ENCODE measurements at regions not wholly inside any gene's neighbourhood (a gene's known extent, or its start where the extent isn't known, plus 50 kb on each side); places are given as distances from the start of the nearest gene placed in this dataset.
"Not testable (repeated sequence)": the region's sequence is repeated elsewhere in the genome, so short reads cannot be mapped to it uniquely, and the experiment has no call there.

DNA sequence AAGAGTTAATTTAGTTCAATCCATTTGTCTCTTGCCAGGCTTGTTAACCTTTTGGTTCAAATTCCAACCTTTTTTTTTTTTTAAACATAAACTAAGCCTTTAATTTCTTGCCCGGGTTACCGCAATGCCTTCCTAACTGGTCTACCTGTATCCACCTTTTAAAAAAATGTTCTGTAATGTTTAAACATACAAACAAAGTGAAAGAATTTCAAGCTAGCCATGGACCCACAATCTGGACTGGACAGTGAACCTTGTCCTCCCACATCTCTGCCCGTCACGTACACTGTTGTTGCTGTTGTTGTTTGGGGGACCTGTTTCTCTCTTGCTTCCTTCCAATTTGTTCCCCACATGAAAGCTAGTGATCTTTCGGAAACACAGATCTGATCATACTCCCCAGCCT, 724.7 kb upstream of the AUTS2 start:
- no peak overlapping the region for H3K9ac ChIP-seq
- no peak overlapping the region for H3K27ac ChIP-seq
- H2AFZ ChIP-seq = no peak overlapping the region
- H3K79me2 ChIP-seq (ENCODE audit: insufficient read depth) = no peaks in the 10 kb centered on the region
- no peak overlapping the region for H3K4me2 ChIP-seq (ENCODE audit: unreplicated experiment)
- 50 to 72% methylated on average over 5 of the region's 5 CpGs for WGBS, 2 experiments (ENCODE audit: low coverage in 1 of 2, low lambda C conversion rate in 2 of 2, missing lambda C conversion rate in 2 of 2)
- DNase-seq = no peak
- H3K27me3 ChIP-seq (replicated peaks; ENCODE audit: insufficient read depth) = no peaks in the 10 kb centered on the region
- no peaks in the 10 kb centered on the region for H3K36me3 ChIP-seq (ENCODE audit: low read depth)
- in situ Hi-C loops (cut with MboI) = no loop called here
- H3F3A ChIP-seq (ENCODE audit: insufficient read depth) = no peaks in the 10 kb centered on the region
- H3K9me3 ChIP-seq (ENCODE audit: low read depth) = no peaks in the 10 kb centered on the region
- no peaks in the 10 kb centered on the region for H3K9me2 ChIP-seq (ENCODE audit: insufficient read depth)
- H3K4me1 ChIP-seq (ENCODE audit: insufficient read depth) = no peaks in the 10 kb centered on the region
- H4K20me1 ChIP-seq (ENCODE audit: insufficient read depth) = no peaks in the 10 kb centered on the region
- TF ChIP-seq EZH2phosphoT487 (IDR thresholded peaks at IDR 0.05; ENCODE audit: insufficient read depth, low read depth) = no peak
- H3K4me3 ChIP-seq = no peak overlapping the region

GRCh38 chr7:68875857-68876256, 722.4 kb upstream of the AUTS2 start:
- Histone ChIP-seq H2AFZ (no peak overlapping the region), H3K27ac (no peak overlapping the region), H3K79me2 (ENCODE audit: insufficient read depth) (no peaks in the 10 kb centered on the region), H4K20me1 (ENCODE audit: insufficient read depth) (no peaks in the 10 kb centered on the region), H3K9ac (no peak overlapping the region), H3F3A (ENCODE audit: insufficient read depth) (no peaks in the 10 kb centered on the region), H3K4me3 (no peak overlapping the region), H3K4me1 (ENCODE audit: insufficient read depth) (no peaks in the 10 kb centered on the region), H3K9me3 (ENCODE audit: low read depth) (no peaks in the 10 kb centered on the region), H3K36me3 (ENCODE audit: low read depth) (no peaks in the 10 kb centered on the region), H3K4me2 (ENCODE audit: unreplicated experiment) (no peak overlapping the region), H3K27me3 (replicated peaks; ENCODE audit: insufficient read depth) (no peaks in the 10 kb centered on the region), H3K9me2 (ENCODE audit: insufficient read depth) (no peaks in the 10 kb centered on the region)
- no peak for DNase-seq
- in situ Hi-C loops (cut with MboI) = no loop called here
- TF ChIP-seq EZH2phosphoT487 (IDR thresholded peaks at IDR 0.05; ENCODE audit: insufficient read depth, low read depth) (no peak), EZH2 (IDR thresholded peaks at IDR 0.05; ENCODE audit: insufficient read depth, poor library complexity, severe bottlenecking) (no peak)
- WGBS, 2 experiments (ENCODE audit: low coverage in 1 of 2, low lambda C conversion rate in 2 of 2, missing lambda C conversion rate in 2 of 2) = 9 to 11% methylated on average over 2 of the region's 2 CpGs

DNA sequence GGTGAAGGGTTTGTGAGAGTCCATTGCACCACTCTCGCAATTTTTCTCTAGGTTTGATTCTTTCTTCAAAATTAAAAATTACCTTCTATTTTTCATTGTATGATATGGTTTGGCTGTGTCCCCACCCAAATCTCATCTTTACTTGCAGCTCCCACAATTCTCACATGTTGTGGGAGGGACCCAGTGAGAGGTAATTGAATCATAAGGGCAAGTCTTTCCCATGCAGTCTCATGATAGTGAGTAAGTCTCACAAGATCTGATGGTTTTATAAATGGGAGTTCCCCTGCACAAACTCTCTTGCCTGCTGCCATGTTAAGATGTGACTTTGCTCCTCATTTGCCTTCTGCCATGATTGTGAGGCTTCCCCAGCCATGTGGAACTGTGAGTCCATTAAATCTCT, 711.2 kb upstream of the AUTS2 start:
- H3K27ac ChIP-seq; H3F3A ChIP-seq (ENCODE audit: insufficient read depth); H2AFZ ChIP-seq; DNase-seq; H3K79me2 ChIP-seq (ENCODE audit: insufficient read depth); H3K9me3 ChIP-seq (ENCODE audit: low read depth); H3K4me1 ChIP-seq (ENCODE audit: insufficient read depth); H3K4me3 ChIP-seq; H3K4me2 ChIP-seq (ENCODE audit: unreplicated experiment); in situ Hi-C loops (cut with MboI); H3K36me3 ChIP-seq (ENCODE audit: low read depth); H4K20me1 ChIP-seq (ENCODE audit: insufficient read depth); H3K9ac ChIP-seq; H3K27me3 ChIP-seq (replicated peaks; ENCODE audit: insufficient read depth); H3K9me2 ChIP-seq (ENCODE audit: insufficient read depth): not testable (repeated sequence)
- WGBS, 2 experiments (ENCODE audit: low coverage in 1 of 2, low lambda C conversion rate in 2 of 2, missing lambda C conversion rate in 2 of 2) = 31 to 46% methylated on average over 1 of the region's 1 CpG

DNA sequence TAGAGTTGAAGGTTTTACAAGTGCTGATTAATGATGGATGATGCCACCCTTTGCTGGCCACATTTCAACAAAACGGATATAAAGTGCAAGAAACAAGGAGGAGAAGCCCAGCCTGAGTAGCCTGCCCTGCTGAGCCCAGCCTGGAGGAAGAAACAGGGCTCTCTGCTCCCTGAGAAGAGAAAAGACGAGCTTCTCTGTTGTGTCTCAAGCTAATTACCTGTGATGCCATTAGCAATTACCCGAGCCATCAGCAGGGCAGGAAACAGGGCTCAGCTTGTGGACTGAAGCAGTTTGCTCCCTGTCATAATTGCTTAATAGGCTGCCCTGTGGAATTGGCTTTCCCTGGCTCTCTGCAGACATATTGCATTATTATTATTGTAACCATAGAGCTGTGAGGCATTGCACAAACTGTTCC, 709.3 kb upstream of the AUTS2 start:
- H3K27ac ChIP-seq = no peak overlapping the region

GRCh38 chr7:68892236-68892635, 706.0 kb upstream of the AUTS2 start:
- no peaks in the 10 kb centered on the region for H3K36me3 ChIP-seq (ENCODE audit: low read depth)
- no peaks in the 10 kb centered on the region for H3K9me3 ChIP-seq (ENCODE audit: low read depth)
- H3K4me1 ChIP-seq (ENCODE audit: insufficient read depth) = no peaks in the 10 kb centered on the region
- no peaks in the 10 kb centered on the region for H3K79me2 ChIP-seq (ENCODE audit: insufficient read depth)
- H3F3A ChIP-seq (ENCODE audit: insufficient read depth) = no peaks in the 10 kb centered on the region
- no peaks in the 10 kb centered on the region for H3K9me2 ChIP-seq (ENCODE audit: insufficient read depth)
- no peak overlapping the region for H3K9ac ChIP-seq
- no peak overlapping the region for H3K4me2 ChIP-seq (ENCODE audit: unreplicated experiment)
- TF ChIP-seq EZH2 (IDR thresholded peaks at IDR 0.05; ENCODE audit: insufficient read depth, poor library complexity, severe bottlenecking) (no peak), EZH2phosphoT487 (IDR thresholded peaks at IDR 0.05; ENCODE audit: insufficient read depth, low read depth) (no peak)
- no peaks in the 10 kb centered on the region for H4K20me1 ChIP-seq (ENCODE audit: insufficient read depth)
- H2AFZ ChIP-seq = no peak overlapping the region
- no peak overlapping the region for H3K27ac ChIP-seq
- H3K4me3 ChIP-seq = no peak overlapping the region
- in situ Hi-C loops (cut with MboI) = no loop called here
- WGBS, 2 experiments (ENCODE audit: low coverage in 1 of 2, low lambda C conversion rate in 2 of 2, missing lambda C conversion rate in 2 of 2) = 39 to 49% methylated on average over 3 of the region's 3 CpGs
- peak; percentile 0 for DNase-seq
- no peaks in the 10 kb centered on the region for H3K27me3 ChIP-seq (replicated peaks; ENCODE audit: insufficient read depth)

More for the DNA sequence above, 709.3 kb upstream of the AUTS2 start:
- Histone ChIP-seq H3K4me1 (ENCODE audit: insufficient read depth) (no peaks in the 10 kb centered on the region), H3K27me3 (replicated peaks; ENCODE audit: insufficient read depth) (no peaks in the 10 kb centered on the region), H3K36me3 (ENCODE audit: low read depth) (no peaks in the 10 kb centered on the region), H3K4me3 (no peak overlapping the region), H4K20me1 (ENCODE audit: insufficient read depth) (no peaks in the 10 kb centered on the region), H3K9me3 (ENCODE audit: low read depth) (no peaks in the 10 kb centered on the region), H3K4me2 (ENCODE audit: unreplicated experiment) (no peak overlapping the region), H3K9me2 (ENCODE audit: insufficient read depth) (no peaks in the 10 kb centered on the region), H3K79me2 (ENCODE audit: insufficient read depth) (no peaks in the 10 kb centered on the region), H3F3A (ENCODE audit: insufficient read depth) (no peaks in the 10 kb centered on the region), H3K9ac (no peak overlapping the region), H2AFZ (no peak overlapping the region)
- in situ Hi-C loops (cut with MboI) = no loop called here
- no peak for DNase-seq
- 6 to 9% methylated on average over 3 of the region's 3 CpGs for WGBS, 2 experiments (ENCODE audit: low coverage in 1 of 2, low lambda C conversion rate in 2 of 2, missing lambda C conversion rate in 2 of 2)
- TF ChIP-seq EZH2phosphoT487 (IDR thresholded peaks at IDR 0.05; ENCODE audit: insufficient read depth, low read depth) (no peak), EZH2 (IDR thresholded peaks at IDR 0.05; ENCODE audit: insufficient read depth, poor library complexity, severe bottlenecking) (no peak)

Data from GM23248 (cell line).